ENCODE measurements at regions not wholly inside any gene's neighbourhood (a gene's known extent, or its start where the extent isn't known, plus 50 kb on each side); places are given as distances from the start of the nearest gene placed in this dataset.
"Not testable (repeated sequence)": the region's sequence is repeated elsewhere in the genome, so short reads cannot be mapped to it uniquely, and the experiment has no call there.

- H3K4me3 ChIP-seq (ENCODE audit: low read depth, low read length): no peak overlapping the region
- no peak for TF ChIP-seq CTCF (IDR thresholded peaks at IDR 0.05; ENCODE audit: insufficient read depth, low read length, missing control alignments)
- DNase-seq (ENCODE audit: low read depth, low spot score): peak; percentile 40
- POLR2A ChIA-PET: no interaction called here
- CTCF ChIA-PET: interaction anchor here (0.9 kb wide), 1 partner anchor 11 kb away, joined by 3 read pairs; no protein-coding TSS in a partner anchor
Measured at GRCh38 chr3:106305882-106306435, 437.1 kb upstream of the CBLB start.

- CTCF ChIA-PET: no interaction called here
- H3K4me3 ChIP-seq (ENCODE audit: low read depth, low read length): no peak overlapping the region
- DNase-seq (ENCODE audit: low read depth, low spot score): no peak
Measured at GRCh38 chr3:106309274-106309673, 440.5 kb upstream of the CBLB start.

GRCh38 chr3:106309798-106310197, 441.0 kb upstream of the CBLB start:
- H3K4me3 ChIP-seq (ENCODE audit: low read depth, low read length); POLR2A ChIA-PET; CTCF ChIA-PET; DNase-seq (ENCODE audit: low read depth, low spot score): not testable (repeated sequence)

More at GRCh38 chr3:106309274-106309673, 440.5 kb upstream of the CBLB start:
- TF ChIP-seq CTCF (IDR thresholded peaks at IDR 0.05; ENCODE audit: insufficient read depth, low read length, missing control alignments): no peak
- POLR2A ChIA-PET: no interaction called here

- DNase-seq (ENCODE audit: low read depth, low spot score): no peak
- no peak for TF ChIP-seq CTCF (IDR thresholded peaks at IDR 0.05; ENCODE audit: insufficient read depth, low read length, missing control alignments)
- no peak overlapping the region for H3K4me3 ChIP-seq (ENCODE audit: low read depth, low read length)
- CTCF ChIA-PET: interaction anchor here (1.5 to 1.6 kb wide), 2 partner anchors 10 kb away, joined by 4 read pairs; no protein-coding TSS in a partner anchor
- POLR2A ChIA-PET: no interaction called here
Measured at GRCh38 chr3:106317141-106318055, 448.6 kb upstream of the CBLB start.

- CTCF ChIA-PET: not testable (repeated sequence)
Measured at GRCh38 chr3:106321438-106321837, 452.6 kb upstream of the CBLB start.

GRCh38 chr3:106323586-106323985, 454.8 kb upstream of the CBLB start:
- H3K4me3 ChIP-seq (ENCODE audit: low read depth, low read length): no peak overlapping the region
- CTCF ChIA-PET: interaction anchor here (1.0 kb wide), 1 partner anchor 8 kb away, joined by 3 read pairs; no protein-coding TSS in a partner anchor
- POLR2A ChIA-PET: no interaction called here
- no peak for DNase-seq (ENCODE audit: low read depth, low spot score)
- no peak for TF ChIP-seq CTCF (IDR thresholded peaks at IDR 0.05; ENCODE audit: insufficient read depth, low read length, missing control alignments)

More at GRCh38 chr3:106321438-106321837, 452.6 kb upstream of the CBLB start:
- H3K4me3 ChIP-seq (ENCODE audit: low read depth, low read length); DNase-seq (ENCODE audit: low read depth, low spot score); POLR2A ChIA-PET: not testable (repeated sequence)

- no peak for DNase-seq (ENCODE audit: low read depth, low spot score)
- ChIA-PET POLR2A (no interaction called here), CTCF (interaction anchor here (1.3 kb wide), 1 partner anchor 11 kb away, joined by 4 read pairs; no protein-coding TSS in a partner anchor)
- H3K4me3 ChIP-seq (ENCODE audit: low read depth, low read length): no peak overlapping the region
- TF ChIP-seq CTCF (IDR thresholded peaks at IDR 0.05; ENCODE audit: insufficient read depth, low read length, missing control alignments): no peak
Measured at GRCh38 chr3:106326941-106327695, 458.3 kb upstream of the CBLB start.

All from AG04449 (cell line).